ENCODE measurements at regions not wholly inside any gene's neighbourhood (a gene's known extent, or its start where the extent isn't known, plus 50 kb on each side); places are given as distances from the start of the nearest gene placed in this dataset.

DNA sequence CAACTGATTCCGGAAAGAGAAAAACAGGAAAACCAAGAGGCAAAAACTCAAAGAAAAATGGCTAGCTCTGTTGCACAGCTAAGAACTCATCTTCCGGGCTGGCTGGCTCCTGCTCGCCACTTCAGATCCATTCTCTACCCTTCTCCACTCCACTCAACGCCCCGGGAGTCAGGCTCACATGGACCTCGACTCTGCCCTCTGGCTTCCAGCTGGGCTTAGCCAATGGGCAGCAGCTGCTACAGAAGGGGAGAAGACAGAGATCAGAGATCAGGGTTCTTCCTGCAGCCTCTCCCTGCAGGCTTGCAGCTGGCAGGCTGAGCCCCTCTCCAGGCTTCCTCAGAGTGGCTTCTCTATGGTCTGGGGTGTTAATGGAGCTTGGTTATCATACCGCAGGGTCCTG, 187.5 kb downstream of the MED10 start:
- TF ChIP-seq, protein P1, sequence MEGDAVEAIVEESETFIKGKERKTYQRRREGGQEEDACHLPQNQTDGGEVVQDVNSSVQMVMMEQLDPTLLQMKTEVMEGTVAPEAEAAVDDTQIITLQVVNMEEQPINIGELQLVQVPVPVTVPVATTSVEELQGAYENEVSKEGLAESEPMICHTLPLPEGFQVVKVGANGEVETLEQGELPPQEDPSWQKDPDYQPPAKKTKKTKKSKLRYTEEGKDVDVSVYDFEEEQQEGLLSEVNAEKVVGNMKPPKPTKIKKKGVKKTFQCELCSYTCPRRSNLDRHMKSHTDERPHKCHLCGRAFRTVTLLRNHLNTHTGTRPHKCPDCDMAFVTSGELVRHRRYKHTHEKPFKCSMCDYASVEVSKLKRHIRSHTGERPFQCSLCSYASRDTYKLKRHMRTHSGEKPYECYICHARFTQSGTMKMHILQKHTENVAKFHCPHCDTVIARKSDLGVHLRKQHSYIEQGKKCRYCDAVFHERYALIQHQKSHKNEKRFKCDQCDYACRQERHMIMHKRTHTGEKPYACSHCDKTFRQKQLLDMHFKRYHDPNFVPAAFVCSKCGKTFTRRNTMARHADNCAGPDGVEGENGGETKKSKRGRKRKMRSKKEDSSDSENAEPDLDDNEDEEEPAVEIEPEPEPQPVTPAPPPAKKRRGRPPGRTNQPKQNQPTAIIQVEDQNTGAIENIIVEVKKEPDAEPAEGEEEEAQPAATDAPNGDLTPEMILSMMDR (IDR thresholded peaks at IDR 0.05): no peak
- TF ChIP-seq POLR2A (IDR thresholded peaks at IDR 0.05): no peak
